GM20000 (cell line): ENCODE measurements at regions not wholly inside any gene's neighbourhood (a gene's known extent, or its start where the extent isn't known, plus 50 kb on each side); places are given as distances from the start of the nearest gene placed in this dataset.

ENCODE experiments used
- DNase-seq: peaks from one replicate; pipeline ENCODE4 v3.0.0; 2012; ENCODE audit warnings: low spot score
- TF ChIP-seq, protein P1 (sequence below): IDR thresholded peaks from 2 replicates; pipeline ENCODE4 v1.5.1; 2012; ENCODE audit warnings: mild to moderate bottlenecking, control low read depth; ENCODE audit errors: extremely low read depth, missing control alignments

DNA sequence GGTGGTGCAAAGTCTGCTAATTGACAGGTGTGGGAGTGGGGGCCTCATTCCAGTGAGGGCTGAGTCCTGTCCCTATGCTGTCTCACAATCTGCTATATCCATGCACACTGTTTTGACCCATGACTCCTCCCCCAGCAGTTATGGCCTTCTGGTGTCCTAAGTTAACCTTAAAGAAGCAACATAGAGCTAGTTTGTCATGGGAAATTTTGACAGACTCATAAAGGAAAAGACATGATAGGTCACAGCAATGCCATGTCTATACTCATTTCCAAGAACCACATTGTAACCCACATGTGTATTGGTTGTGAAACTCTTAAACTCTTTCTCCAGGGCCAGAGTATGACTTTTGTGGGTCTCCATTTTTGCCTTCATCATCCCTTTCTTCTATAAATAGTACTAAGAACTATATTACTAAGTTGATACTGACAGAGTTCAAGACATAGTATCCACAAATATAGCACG, 78.2 kb upstream of the SLC1A4 start:
- TF ChIP-seq, protein P1, sequence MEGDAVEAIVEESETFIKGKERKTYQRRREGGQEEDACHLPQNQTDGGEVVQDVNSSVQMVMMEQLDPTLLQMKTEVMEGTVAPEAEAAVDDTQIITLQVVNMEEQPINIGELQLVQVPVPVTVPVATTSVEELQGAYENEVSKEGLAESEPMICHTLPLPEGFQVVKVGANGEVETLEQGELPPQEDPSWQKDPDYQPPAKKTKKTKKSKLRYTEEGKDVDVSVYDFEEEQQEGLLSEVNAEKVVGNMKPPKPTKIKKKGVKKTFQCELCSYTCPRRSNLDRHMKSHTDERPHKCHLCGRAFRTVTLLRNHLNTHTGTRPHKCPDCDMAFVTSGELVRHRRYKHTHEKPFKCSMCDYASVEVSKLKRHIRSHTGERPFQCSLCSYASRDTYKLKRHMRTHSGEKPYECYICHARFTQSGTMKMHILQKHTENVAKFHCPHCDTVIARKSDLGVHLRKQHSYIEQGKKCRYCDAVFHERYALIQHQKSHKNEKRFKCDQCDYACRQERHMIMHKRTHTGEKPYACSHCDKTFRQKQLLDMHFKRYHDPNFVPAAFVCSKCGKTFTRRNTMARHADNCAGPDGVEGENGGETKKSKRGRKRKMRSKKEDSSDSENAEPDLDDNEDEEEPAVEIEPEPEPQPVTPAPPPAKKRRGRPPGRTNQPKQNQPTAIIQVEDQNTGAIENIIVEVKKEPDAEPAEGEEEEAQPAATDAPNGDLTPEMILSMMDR, result no peak

DNA sequence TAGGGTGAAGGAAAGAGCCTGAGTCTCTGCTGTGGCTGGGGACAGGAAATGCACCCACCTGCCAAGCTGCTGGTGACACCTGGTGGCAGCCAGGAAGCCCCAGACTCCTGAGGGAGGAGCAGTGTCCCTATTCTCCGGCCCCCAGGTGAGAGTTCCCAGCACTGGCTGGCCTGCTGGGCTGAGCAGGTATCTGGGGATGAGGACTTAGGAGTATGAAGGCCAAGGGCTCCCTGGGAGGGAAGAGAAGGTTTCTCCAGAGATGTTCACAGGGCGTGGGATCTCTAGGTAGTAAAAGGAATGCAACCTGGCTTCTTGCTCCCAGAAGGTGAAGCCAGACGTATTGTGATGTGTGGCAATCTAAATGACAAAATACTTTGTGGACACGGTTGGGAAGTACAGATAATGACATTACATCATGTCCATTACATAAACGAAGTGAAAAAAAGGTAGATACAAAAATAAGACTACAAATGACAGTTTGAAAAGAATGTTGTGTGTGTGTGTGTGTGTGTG, 75.8 kb upstream of the SLC1A4 start:
- TF ChIP-seq, protein P1, result peak; percentile 15
- no peak for DNase-seq

More for the DNA sequence above, 78.2 kb upstream of the SLC1A4 start:
- DNase-seq, result no peak

DNA sequence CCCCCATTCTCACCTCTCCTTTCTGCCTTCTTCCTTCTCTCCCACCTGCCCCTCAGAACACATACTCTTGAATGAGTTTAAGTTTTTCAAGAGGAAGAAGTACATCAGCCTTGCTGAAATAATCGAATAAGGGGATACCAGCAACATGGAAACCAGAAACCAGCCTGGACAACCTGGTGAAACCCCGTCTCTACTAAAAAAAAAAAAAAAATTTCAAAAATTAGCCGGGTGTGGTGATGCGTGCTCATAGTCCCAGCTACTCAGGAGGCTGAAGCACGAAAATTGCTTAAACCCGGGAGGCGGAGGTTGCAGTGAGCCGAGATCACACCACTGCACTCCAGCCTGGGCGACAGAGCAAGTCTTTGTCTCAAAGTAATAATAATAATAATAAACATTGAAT, 75.0 kb upstream of the SLC1A4 start:
- TF ChIP-seq, protein P1, result no peak
- DNase-seq, result no peak

DNA sequence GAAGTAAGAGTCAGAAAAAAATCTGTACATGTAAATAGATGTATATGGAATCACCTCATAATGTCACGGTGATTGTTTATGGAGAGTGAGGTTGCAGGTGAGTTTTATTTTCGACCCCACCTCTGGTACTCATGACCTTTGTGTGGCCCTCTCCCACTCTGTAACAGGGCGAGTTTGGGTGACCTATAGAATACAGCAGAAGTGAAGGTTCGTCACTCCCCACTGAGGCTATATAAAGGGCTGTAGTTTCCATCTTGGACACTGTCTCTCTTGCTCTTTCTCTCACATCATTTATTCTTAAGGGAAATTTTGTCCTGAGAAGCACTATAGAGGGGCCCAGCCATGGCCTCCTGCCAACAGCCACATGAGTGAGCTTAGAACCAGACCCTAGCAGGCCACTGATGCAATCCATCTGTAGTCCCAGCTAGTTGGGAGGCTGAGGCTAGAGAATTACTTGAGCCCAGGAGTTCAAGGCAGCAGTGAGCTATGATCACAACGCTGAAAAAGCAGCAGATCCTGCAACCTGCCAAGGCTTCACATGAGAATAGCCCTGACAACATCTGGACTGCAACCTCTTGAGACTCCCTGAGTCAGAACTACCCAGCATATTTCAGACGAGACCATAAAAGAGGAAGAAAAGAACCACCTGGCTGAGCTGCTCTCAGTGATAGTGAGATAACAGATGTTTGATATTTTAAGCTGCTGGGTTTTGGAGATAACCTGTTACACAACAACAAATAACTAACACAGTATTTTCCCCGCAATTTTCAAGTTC, 74.3 kb upstream of the SLC1A4 start:
- peak; percentile 70 for DNase-seq

DNA sequence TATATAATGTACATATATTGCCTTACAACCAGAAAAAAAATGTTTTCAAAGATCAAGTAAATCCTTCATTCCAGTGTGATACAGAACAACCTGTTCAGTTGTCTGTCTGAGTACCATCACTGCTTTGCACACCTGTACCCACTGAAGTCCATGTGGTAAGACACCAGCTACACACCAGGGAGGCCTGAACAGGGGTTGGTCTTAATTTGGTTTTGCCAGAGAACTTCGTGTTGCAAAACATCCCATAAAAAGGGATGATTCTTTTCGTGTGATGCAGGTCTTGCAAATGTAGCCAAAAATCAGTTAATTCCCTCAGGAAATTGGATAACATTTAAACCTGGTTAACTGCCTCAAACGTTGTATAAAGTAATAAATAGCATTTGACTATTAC, 73.7 kb upstream of the SLC1A4 start:
- TF ChIP-seq, protein P1, result no peak
- DNase-seq, result no peak

More for the DNA sequence above, 74.3 kb upstream of the SLC1A4 start:
- TF ChIP-seq, protein P1, result no peak

DNA sequence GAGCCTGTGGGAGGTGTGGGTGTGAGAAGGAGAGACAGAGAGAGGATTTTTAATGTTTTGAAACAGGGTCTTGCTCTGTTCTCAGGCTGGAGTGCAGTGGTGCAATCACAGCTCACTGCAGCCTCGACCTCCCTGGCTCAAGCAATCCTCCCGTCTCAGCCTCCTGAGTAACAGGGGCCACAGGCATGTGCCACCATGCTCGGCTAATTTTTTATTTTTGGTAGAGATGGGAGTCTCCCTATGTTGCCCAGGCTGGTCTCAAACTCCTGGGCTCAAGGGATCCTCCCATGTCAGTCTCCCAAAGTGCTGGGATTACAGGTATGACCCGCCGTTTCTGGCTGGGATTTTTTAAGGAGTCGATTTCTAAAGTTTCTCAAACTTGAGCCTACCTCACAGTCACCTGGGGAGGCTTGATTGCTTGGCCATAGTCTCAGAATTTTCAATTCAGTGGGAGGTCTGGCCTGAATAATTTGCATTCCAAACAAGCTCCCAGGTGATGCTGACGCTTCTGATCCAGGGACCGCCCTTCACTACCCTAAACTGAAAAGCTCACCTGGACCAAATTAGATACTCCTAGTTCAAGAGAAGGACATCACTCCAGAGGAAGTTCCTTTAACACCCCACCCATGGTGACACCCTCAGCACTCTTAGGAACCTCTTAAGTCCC, 70.8 kb upstream of the SLC1A4 start:
- TF ChIP-seq, protein P1, result no peak
- no peak for DNase-seq

DNA sequence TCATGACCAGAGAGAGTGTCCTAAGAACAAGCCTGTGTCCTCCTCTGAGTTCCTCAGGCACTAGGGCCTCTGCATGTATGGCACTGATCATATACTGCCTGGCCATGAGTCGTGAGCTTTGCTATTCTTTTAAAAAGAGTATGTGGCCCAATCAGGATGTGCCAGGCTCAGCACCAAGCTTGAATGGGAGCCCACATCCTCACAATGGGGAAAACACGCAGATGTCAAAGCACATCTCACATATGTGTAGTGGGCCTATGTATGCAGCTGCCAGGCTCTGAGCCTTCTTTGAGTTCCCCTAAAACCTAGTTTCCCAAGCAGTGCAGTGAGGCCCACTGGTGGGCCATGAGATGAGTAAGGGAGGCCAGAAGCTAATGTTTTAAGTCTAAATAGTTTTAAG, 69.9 kb upstream of the SLC1A4 start:
- TF ChIP-seq, protein P1, result no peak
- DNase-seq, result no peak
